ENCODE measurements at regions not wholly inside any gene's neighbourhood (a gene's known extent, or its start where the extent isn't known, plus 50 kb on each side); places are given as distances from the start of the nearest gene placed in this dataset.
"Not testable (repeated sequence)": the region's sequence is repeated elsewhere in the genome, so short reads cannot be mapped to it uniquely, and the experiment has no call there.

DNA sequence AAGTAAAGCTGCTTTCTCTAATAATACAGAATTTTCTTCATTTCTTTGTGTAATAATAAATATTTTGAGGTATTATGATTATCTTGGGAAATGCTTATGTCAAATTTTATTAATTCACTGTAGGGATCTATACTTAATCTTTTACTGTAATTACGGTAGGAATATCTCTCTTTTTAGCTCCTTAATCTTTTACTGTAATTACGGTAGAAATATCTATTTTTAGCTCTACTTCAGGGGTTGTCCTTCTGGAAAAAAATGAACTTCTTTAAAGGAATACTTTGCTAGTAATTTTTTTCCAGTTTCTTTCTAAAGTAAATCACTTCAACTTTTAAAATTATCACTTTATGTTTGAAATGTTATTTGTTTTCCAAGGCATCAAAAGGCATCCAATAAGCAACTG lies 2229.4 kb upstream of the AGA start:
- no peak for DNase-seq (ENCODE audit: low read depth)

DNA sequence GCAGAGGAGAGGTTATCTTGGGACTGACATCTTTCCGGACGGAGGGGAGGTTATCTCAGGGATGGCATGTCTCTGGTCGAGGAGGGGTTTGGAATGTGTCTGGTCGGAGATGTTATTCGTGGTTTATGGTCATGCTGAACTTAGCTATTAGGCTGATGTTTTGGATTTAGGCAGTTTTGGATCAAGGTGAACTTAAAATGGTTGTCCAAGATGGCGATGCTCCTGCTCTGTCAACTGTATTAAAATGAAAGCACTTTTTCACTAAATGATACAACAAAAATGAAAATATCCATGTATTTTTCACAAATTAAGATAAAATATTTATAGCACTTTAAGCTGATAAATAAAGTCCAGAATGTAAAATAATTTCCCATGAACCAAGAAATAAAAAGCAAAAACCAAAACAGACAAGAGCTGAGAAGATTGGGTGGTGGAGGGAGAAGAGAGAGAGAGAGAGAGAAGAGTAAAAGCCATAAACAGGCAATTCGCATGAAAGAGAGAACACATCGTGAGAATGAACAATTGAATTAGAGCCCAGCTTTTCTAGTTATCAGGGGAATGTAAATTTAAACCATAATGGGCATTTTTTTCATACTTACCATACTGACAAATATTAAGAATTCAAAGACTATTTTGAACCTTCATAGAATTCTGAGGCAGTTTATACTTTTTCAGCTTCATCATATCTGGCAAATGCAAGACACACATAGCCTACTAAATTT lies 2236.0 kb upstream of the AGA start:
- no peak for DNase-seq (ENCODE audit: low read depth)

DNA sequence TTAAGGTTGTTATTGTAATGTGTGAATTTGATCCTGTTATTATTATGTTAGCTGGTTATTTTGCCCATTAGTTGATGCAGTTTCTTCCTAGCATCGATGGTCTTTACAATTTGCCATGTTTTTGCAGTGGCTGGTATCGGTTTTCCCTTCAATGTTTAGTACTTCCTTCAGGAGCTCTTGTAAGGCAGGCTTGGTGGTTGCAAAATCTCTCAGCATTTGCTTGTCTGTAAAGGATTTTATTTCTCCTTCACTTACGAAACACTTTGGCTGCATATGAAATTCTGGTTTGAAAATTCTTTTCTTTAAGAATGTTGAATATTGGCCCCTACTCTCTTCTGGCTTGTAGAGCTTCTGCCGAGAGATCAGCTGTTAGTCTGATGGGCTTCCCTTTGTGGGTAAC lies 2241.4 kb upstream of the AGA start:
- DNase-seq (ENCODE audit: low read depth) = not testable (repeated sequence)

- DNase-seq (ENCODE audit: low read depth) = no peak
These were observed 2250.0 kb upstream of the AGA start for GRCh38 chr4:179692222-179692621.

DNA sequence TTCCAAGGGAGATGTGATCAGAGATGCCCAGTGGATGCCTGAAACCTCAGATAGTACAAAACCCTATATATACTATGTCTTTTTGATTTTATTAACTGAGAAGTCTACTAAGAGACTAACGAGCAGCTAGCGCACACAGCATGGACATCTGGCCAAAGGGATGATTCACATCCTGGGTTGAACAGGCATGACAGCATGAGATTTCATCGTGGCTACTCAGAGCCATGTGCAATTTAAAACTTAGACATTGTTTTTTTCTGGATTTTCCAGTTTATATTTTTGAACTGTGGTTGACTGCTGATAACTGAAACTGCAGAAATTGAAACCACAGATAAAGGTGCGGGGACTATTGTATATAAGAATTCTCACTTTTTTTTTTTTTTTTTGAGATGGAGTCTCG lies 2252.9 kb upstream of the AGA start:
- peak; percentile 63 for DNase-seq (ENCODE audit: low read depth)

DNA sequence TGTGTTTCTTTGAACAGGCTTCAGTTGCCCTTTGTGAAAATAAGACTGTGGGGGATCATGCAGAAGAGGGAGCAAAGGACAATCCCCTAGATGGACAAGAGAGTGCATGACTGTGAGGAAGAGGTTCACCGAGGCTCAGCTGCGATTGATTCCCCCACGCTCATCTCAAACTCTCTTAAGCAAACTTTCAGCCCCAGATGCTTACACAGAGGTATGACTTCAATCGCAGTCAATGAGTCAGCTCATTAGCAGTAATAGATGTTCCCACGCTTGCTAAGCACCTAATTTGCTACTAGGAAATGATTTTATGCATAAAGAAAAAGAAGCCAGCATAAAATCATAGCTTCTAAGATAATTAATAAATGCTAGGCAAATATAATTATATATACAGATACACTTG lies 2256.1 kb upstream of the AGA start:
- DNase-seq (ENCODE audit: low read depth) = no peak

DNA sequence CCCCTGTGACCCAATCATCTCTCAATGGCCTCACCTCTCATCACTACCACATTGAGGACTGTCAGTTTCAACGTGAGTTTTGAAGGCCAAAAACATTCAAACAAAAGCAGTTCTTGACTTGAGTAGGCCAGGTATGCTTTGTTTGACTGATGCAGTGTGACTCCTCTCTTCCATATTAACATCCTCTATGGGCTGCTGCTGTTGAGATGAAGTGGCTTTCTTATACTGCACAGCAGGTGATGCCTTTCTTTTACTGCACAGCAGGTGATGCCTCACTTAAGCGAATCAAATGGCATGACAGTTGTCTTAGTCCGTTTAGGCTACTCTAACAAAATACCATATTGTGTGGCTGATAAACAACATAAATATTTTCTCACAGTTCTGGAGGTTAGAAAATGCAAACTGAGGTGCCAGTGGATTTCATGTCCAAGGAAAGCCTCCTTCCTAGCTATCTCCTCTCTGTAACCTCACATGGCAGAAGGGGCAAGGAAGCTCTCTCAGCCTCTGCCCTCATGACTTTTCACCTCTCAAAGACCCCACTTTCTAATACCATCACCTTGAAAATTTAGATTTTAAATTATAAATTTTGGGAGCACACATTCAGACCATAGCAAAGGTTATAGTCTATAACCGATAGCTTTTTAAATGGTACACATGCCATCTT lies 2267.9 kb upstream of the AGA start:
- DNase-seq (ENCODE audit: low read depth) = no peak

DNA sequence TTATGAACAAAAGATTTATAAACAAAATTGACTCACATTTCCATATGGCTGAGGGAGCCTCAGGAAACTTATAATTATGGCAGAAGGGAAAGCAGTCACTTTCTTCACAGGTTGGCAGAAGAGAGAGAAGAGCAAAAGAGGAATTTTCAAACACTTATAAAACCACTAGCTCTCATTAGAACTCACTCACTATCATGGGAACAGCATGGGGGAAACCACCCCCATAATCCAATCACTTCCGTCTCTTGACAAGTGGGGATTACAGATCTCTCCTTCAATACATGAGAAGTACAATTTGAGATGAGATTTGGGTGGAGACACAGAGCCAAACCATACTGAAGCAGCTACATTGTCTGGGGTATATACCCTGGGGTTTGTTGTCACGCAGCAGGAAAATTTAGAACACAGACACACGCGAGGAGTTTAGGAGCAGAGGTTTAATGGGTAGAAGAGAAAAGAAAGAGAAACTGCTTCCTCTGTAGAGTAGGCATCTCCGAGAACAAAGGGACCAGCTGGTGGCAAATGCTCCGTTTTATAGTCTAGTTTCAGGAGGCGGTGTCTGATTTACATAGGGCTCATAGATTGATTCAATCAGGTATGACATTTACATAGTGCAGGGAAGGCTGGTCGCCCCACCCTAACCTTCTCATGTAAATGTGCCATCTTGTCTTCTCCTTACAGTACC lies 2277.7 kb upstream of the AGA start:
- no peak for DNase-seq (ENCODE audit: low read depth)

DNA sequence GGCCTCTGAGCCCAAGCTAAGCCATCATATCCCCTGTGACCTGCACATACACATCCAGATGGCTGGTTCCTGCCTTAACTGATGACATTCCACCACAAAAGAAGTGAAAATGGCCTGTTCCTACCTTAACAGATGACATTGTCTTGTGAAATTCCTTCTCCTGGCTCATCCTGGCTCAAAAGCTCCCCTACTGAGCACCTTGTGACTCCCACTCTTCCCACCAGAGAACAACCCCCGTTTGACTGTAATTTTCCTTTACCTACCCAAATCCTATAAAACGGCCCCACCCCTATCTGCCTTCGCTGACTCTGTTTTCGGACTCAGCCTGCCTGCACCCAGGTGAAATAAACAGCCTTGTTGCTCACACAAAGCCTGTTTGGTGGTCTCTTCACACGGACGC lies 2284.3 kb upstream of the AGA start:
- not testable (repeated sequence) for DNase-seq (ENCODE audit: low read depth)

DNA sequence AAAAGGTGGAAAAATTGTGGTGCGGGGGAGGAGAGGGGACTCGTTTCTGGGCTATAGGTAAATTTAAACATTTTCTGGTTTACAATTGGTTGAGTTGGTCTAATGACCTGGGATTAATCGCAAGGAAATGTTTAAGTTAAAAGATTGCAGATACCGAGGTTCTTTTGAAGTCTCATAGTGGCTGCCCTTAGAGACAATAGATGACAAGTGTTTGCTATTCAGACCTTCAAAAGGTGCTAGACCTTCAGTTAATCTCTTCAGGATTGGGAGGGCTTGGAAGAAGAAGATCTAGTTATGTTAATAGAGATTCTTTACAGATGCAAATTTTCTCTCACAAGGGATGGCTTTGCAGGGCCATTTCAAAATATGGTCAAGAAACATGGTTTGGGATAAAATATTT lies 2286.1 kb upstream of the AGA start:
- no peak for DNase-seq (ENCODE audit: low read depth)

DNA sequence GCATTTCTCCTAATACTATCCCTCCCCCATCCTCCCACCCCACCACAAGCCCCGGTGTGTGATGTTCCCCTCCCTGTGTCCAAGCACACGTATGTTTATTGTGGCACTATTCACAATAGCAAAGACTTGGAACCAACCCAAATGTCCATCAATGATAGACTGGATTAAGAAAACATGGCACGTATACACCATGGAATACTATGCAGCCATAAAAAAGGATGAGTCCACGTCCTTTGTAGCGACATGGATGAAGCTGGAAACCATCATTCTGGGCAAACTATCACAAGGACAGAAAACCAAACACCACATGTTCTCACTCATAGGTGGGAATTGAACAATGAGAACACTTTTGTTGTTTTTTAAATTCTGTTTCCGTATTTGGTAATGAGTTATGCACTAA lies 2294.6 kb upstream of the AGA start:
- DNase-seq (ENCODE audit: low read depth) = not testable (repeated sequence)

DNA sequence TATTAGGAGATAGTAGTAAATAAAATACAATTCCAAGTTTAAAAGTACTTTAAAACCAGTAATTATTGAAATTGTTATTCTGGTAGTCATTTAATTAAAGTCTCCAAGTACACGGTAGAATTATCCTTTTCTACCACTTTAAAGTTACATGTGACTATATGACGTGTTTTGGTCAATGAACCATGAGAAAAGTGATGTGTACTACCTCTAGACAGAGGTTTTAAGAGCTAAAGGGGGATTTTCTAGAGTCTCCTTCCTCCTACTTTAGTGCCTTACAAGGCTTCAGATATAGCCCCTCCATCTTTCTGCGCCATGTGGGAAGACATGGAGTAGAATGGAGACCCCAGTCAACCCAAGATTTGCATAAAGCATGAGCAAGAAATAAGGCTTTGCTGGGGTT lies 2296.6 kb upstream of the AGA start:
- DNase-seq (ENCODE audit: low read depth) = no peak

GRCh38 chr4:179747218-179747910 lies 2305.1 kb upstream of the AGA start:
- no peak for DNase-seq (ENCODE audit: low read depth)

DNA sequence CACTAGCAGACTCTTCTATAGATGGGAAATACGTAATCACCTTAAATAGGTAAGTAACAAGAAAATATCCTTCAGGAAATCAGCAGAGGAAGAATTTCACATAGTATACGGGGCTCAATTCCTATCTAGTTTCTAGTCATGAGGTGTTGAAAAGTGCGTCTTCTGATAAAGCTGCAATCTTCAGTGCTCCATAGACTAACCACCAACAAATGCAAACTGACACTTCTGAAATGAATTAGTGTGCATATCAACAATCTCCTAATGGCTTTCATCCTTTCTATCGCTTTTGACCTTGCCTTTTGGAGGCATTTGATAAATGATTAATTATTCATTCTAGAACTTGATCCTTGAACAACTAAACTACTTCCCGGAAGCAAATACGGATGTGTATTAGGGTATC lies 2306.6 kb upstream of the AGA start:
- DNase-seq (ENCODE audit: low read depth) = no peak

DNA sequence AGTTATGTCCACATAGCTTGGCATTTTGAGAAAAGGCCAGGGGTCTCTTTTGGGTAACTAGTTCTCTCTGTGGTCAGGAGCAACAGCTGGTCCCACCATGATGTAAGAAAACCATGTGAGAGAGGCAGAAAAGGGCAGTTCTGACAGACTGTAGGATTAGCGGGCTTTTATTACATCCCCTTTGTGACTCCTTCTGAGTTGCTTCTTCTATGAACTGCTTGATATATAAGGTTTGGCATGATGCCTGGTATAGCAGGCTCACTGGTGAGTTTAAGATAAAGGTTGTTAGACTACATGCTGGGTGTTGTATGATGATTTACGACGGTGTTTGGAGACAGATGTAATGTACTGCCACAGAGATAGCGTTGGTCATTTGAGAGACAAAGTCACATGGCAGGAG lies 2308.1 kb upstream of the AGA start:
- DNase-seq (ENCODE audit: low read depth) = no peak

GRCh38 chr4:179751669-179752068 lies 2309.4 kb upstream of the AGA start:
- DNase-seq (ENCODE audit: low read depth) = no peak

DNA sequence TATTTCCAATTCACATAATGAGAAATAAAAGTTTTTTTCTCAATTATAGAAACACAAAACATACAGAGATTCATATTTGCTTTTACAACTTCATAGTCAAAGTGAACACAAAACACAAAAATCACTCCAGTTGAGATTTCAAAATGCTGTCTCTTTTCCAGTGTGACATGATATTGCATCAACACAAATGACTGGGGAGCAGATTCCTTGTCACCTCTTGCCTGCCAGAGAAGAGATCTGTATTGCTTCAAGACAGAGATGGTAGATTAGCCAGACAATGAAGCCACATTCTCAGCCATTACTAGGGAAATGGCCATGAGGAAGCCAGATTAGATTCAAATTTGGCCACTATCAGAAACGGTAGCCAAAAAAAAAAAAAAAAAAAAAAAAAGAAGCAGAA lies 2313.1 kb upstream of the AGA start:
- DNase-seq (ENCODE audit: low read depth) = no peak

GRCh38 chr4:179757641-179758040 lies 2315.4 kb upstream of the AGA start:
- no peak for DNase-seq (ENCODE audit: low read depth)

- DNase-seq (ENCODE audit: low read depth) = no peak
These were observed 2320.6 kb upstream of the AGA start for GRCh38 chr4:179762840-179763239.

DNA sequence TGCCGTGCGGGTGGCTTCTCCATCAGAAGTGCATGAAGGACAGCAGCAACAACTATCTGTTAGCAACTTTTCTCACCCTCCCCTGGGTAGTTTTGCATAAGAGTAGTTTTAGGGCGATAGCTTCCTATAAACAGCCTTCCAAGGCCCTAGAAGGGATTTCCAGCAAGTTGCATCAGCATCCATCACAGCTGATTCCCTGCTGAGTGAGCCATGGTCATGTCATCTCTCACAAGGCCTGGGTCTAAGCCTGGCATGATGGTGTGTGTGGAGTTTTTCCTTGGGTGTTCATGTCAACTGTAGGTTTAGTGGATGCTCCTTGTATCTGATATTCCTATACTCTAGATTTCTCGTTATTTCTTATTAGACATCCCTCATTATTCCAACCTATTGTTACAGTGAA lies 2324.7 kb upstream of the AGA start:
- DNase-seq (ENCODE audit: low read depth) = no peak

GRCh38 chr4:179768996-179769395 lies 2326.8 kb upstream of the AGA start:
- DNase-seq (ENCODE audit: low read depth) = no peak

- no peak for DNase-seq (ENCODE audit: low read depth)
These were observed 2355.5 kb upstream of the AGA start for GRCh38 chr4:179797738-179798137.

DNA sequence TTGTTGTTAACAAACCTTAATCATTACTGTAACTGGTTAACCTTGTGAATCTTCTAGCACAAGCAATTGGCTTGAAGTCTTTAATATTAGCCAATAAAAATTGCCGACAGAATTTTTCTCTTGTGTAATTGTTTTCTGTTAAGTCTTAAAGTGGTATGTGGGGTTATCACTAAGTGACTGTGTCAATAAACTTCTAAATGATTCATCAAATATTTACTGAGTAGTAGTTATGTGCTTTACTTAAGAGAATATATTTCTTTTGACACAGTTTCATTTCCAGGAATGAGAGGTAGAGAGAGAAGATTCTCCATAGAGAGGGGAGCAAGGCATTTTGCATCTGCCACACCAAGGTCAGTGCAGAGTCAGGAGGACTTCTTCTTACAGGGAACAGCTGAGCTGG lies 2361.6 kb upstream of the AGA start:
- DNase-seq (ENCODE audit: low read depth) = no peak

Data from HS-27A (cell line).